B cell (primary cell): ENCODE measurements at regions not wholly inside any gene's neighbourhood (a gene's known extent, or its start where the extent isn't known, plus 50 kb on each side); places are given as distances from the start of the nearest gene placed in this dataset.

Experiments
- EZH2 ChIP-seq: IDR thresholded peaks from 2 replicates; pipeline ENCODE4 v1.6.1; 2012; ENCODE audit warnings: borderline replicate concordance, low read depth, mild to moderate bottlenecking, moderate library complexity, low read length; ENCODE audit not compliant: insufficient read depth, poor library complexity, severe bottlenecking
- TF ChIP-seq, protein P1 (sequence below): fragments of 200-600 bp; IDR thresholded peaks from one replicate; pipeline ENCODE4 v1.8.0; 2022; ENCODE audit warnings: antibody characterized with exemption, mild to moderate bottlenecking

DNA sequence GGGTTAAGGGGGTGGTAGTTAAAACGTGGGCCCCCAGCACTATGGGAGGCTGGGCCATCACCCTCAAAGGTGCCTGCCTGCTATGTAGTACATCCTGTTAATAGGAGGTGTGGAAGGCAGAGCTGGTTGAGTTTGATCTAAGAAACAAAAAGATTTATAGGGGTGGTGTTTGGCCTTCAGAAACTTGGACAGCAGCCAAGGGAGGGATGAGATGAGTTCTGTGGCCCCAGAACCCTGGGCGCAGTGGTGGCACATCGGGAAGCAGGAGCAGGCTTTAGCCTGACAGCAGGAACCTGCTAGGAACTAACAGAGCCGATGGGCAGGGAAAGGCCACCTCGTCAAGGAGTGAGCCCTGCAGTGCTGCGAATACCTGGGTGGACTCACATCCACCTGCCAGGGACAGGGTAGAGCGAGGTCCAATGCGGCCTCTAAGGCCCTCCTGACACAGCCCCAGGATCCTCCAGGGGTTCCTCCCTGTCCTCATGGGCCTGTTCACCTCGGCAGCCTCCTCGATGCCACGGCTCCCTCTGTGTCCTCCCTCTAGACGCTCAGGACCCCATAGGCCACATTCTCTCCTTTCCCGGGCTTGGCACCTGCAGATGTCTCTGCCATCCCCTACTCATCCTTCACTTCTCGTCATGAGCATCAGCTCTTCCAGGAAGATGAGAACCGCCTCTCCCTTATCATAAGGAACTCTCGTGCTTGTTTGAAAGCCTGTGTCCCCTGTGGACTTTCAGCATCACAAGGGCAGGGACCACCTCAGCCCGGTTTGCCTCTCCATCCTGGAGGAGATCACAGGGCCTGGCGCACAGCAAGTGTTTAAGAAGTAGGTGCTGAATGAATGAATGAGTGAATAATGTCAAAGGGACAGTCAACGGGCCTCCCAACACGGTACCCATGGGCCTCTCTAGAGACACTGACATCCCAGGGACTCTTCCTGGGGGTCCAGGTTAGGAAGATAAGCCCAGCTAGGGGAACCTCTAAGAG is 103.5 kb upstream of the TNRC6C start:
- TF ChIP-seq, protein P1, sequence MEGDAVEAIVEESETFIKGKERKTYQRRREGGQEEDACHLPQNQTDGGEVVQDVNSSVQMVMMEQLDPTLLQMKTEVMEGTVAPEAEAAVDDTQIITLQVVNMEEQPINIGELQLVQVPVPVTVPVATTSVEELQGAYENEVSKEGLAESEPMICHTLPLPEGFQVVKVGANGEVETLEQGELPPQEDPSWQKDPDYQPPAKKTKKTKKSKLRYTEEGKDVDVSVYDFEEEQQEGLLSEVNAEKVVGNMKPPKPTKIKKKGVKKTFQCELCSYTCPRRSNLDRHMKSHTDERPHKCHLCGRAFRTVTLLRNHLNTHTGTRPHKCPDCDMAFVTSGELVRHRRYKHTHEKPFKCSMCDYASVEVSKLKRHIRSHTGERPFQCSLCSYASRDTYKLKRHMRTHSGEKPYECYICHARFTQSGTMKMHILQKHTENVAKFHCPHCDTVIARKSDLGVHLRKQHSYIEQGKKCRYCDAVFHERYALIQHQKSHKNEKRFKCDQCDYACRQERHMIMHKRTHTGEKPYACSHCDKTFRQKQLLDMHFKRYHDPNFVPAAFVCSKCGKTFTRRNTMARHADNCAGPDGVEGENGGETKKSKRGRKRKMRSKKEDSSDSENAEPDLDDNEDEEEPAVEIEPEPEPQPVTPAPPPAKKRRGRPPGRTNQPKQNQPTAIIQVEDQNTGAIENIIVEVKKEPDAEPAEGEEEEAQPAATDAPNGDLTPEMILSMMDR, result no peak
- TF ChIP-seq EZH2, result no peak
